Liver (tissue), 8 donors: ENCODE measurements at regions not wholly inside any gene's neighbourhood (a gene's known extent, or its start where the extent isn't known, plus 50 kb on each side); places are given as distances from the start of the nearest gene placed in this dataset.

Experiments used
- DNase-seq: peaks from one replicate; pipeline ENCODE4 v3.0.0-alpha.2; 2017; ENCODE audit warnings: low spot score
- H3K27ac ChIP-seq, 2 donors: one replicate each; pipeline ENCODE4 v1.7.0; 2013; ENCODE audit warnings: inconsistent platforms in 2 of 2, low read length in 2 of 2, control low read depth in 1 of 2, low read depth in 1 of 2, mild to moderate bottlenecking in 1 of 2
- H3K27me3 ChIP-seq, 4 donors: one replicate each; pipeline versions ENCODE4 v1.6.1 to v1.7.0; 2013; ENCODE audit warnings: low read length in 3 of 4, inconsistent platforms in 1 of 4, mild to moderate bottlenecking in 1 of 4, moderate library complexity in 1 of 4; ENCODE audit not compliant: control insufficient read depth in 4 of 4, insufficient read depth in 4 of 4
- H3K36me3 ChIP-seq, 4 donors: one replicate each; pipeline versions ENCODE4 v1.6.1 to v1.7.0; 2013; ENCODE audit warnings: low read length in 3 of 4, mild to moderate bottlenecking in 3 of 4, low read depth in 1 of 4, moderate library complexity in 1 of 4; ENCODE audit not compliant: control insufficient read depth in 4 of 4, insufficient read depth in 3 of 4
- H3K4me1 ChIP-seq, 4 donors: one replicate each; pipeline versions ENCODE4 v1.6.1 to v1.7.0; 2013; ENCODE audit warnings: low read length in 3 of 4, mild to moderate bottlenecking in 3 of 4, moderate library complexity in 1 of 4; ENCODE audit not compliant: control insufficient read depth in 4 of 4, insufficient read depth in 4 of 4
- H3K4me3 ChIP-seq, 3 donors: one replicate each; pipeline versions ENCODE4 v1.6.1 to v1.7.0; 2013; ENCODE audit warnings: low read length in 3 of 3, control low read depth in 1 of 3, low read depth in 1 of 3, mild to moderate bottlenecking in 1 of 3
- H3K9ac ChIP-seq, 2 donors: one replicate each; pipeline ENCODE4 v1.7.0; 2013; ENCODE audit warnings: low read length in 2 of 2, mild to moderate bottlenecking in 2 of 2, moderate library complexity in 2 of 2, control low read depth in 1 of 2, low read depth in 1 of 2
- H3K9me3 ChIP-seq, 4 donors: one replicate each; pipeline versions ENCODE4 v1.6.1 to v1.7.0; 2013; ENCODE audit warnings: low read length in 3 of 4; ENCODE audit not compliant: control insufficient read depth in 4 of 4
- CTCF ChIP-seq: fragments of 150-350 bp; IDR thresholded peaks from 2 replicates; pipeline ENCODE4 v1.5.1; 2017; ENCODE audit warnings: improper control_type of control experiment, low read depth, low read length; ENCODE audit not compliant: missing input control
- EGR1 ChIP-seq, 2 donors: IDR thresholded peaks; 2 replicates each; pipeline ENCODE4 v1.6.1; 2016 to 2018; ENCODE audit warnings: antibody characterized with exemption in 2 of 2, low read depth in 2 of 2
- FOXA1 ChIP-seq: IDR thresholded peaks from 2 replicates; pipeline ENCODE4 v1.6.1; 2016; ENCODE audit warnings: antibody characterized with exemption
- FOXA2 ChIP-seq: IDR thresholded peaks from 2 replicates; pipeline ENCODE4 v1.6.1; 2016; ENCODE audit warnings: antibody characterized with exemption
- GABPA ChIP-seq, 2 donors: IDR thresholded peaks in 1 of 2; conservative IDR thresholded peaks in 1 of 2; 2 replicates each; pipeline ENCODE4 v1.6.1; 2016; ENCODE audit warnings: antibody characterized with exemption in 2 of 2, mild to moderate bottlenecking in 1 of 2, moderate library complexity in 1 of 2
- HNF4A ChIP-seq, 2 donors: conservative IDR thresholded peaks; 2 replicates each; pipeline ENCODE4 v1.6.1; 2016; ENCODE audit warnings: antibody characterized with exemption in 2 of 2, mild to moderate bottlenecking in 2 of 2
- HNF4G ChIP-seq: IDR thresholded peaks from 2 replicates; pipeline ENCODE4 v1.6.1; 2016; ENCODE audit warnings: antibody characterized with exemption
- JUND ChIP-seq, 2 donors: IDR thresholded peaks; 2 replicates each; pipeline ENCODE4 v1.6.1; 2016; ENCODE audit warnings: antibody characterized with exemption in 2 of 2
- RAD21 ChIP-seq, 2 donors: IDR thresholded peaks; 2 replicates each; pipeline ENCODE4 v1.6.1; 2016; ENCODE audit warnings: antibody characterized with exemption in 2 of 2, mild to moderate bottlenecking in 2 of 2
- REST ChIP-seq: IDR thresholded peaks from 2 replicates; pipeline ENCODE4 v1.6.1; 2016; ENCODE audit warnings: antibody characterized with exemption, mild to moderate bottlenecking
- SP1 ChIP-seq: IDR thresholded peaks from 2 replicates; pipeline ENCODE4 v1.6.1; 2018; ENCODE audit warnings: antibody characterized with exemption, mild to moderate bottlenecking
- TAF1 ChIP-seq: conservative IDR thresholded peaks from 2 replicates; pipeline ENCODE4 v1.6.1; 2016; ENCODE audit warnings: antibody characterized with exemption, mild to moderate bottlenecking
- WGBS: extraction: QIAGEN DNeasy Blood & Tissue Kit; methylation state at CpG from one replicate; pipeline ENCODE4 v1.1.7; 2013; 5-methylcytosine and 5-hydroxymethylcytosine counted together
- TF ChIP-seq, protein P1 (sequence below): IDR thresholded peaks from 2 replicates; pipeline ENCODE4 v1.6.1; 2016; ENCODE audit warnings: antibody characterized with exemption
- donor health status: healthy.
- donor health status: healthy.
- donor health status: healthy.
- donor health status: healthy.
- donor health status: healthy.

- no peak for TF ChIP-seq CTCF
- no peak for TF ChIP-seq HNF4A (conservative IDR thresholded peaks at IDR 0.05)
Observed at GRCh38 chr4:103778221-103778620, 58.4 kb upstream of the TACR3 start (continued).

DNA sequence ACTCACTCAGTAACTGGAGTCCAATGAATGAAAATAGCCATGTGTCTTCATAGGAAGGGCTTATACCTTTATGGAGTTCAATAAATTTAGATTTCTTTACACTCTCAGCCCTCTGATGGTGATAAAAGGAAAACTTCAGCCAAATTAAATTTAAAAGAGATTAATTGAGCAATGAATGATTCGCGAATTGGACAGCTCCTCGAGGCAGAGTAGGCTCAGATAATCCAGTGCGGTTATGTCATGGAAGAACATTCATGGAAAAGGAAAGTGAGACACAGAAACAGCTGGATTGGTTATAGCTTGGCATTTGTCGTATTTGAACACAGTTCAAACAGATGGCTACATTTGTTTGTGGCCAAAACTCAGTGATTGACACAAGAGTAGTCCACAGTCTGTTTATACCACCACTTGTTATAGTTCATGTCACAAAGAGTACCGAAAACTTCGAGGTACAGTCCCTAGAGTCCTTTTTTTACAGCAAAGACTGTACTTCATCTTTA, 54.6 kb upstream of the TACR3 start:
- Histone ChIP-seq H3K27me3 (no peaks in the 10 kb centered on the region), H3K9ac (no peak overlapping the region), H3K9me3 (no peaks in the 10 kb centered on the region), H3K27ac (no peak overlapping the region), H3K4me3 (no peak overlapping the region), H3K36me3 (no peaks in the 10 kb centered on the region), H3K4me1 (no peaks in the 10 kb centered on the region)
- 60% methylated on average over 7 of the region's 7 CpGs for WGBS
- no peak for TF ChIP-seq FOXA1
- no peak for TF ChIP-seq RAD21 (IDR thresholded peaks at IDR 0.05)
- TF ChIP-seq GABPA (IDR thresholded peaks at IDR 0.05 in 1 of 2, conservative IDR thresholded peaks at IDR 0.05 in 1 of 2), result no peak
- TF ChIP-seq, protein P1, sequence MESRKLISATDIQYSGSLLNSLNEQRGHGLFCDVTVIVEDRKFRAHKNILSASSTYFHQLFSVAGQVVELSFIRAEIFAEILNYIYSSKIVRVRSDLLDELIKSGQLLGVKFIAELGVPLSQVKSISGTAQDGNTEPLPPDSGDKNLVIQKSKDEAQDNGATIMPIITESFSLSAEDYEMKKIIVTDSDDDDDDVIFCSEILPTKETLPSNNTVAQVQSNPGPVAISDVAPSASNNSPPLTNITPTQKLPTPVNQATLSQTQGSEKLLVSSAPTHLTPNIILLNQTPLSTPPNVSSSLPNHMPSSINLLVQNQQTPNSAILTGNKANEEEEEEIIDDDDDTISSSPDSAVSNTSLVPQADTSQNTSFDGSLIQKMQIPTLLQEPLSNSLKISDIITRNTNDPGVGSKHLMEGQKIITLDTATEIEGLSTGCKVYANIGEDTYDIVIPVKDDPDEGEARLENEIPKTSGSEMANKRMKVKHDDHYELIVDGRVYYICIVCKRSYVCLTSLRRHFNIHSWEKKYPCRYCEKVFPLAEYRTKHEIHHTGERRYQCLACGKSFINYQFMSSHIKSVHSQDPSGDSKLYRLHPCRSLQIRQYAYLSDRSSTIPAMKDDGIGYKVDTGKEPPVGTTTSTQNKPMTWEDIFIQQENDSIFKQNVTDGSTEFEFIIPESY, result no peak
- TF ChIP-seq REST, result no peak
- TF ChIP-seq JUND (IDR thresholded peaks at IDR 0.05), result no peak
- no peak for TF ChIP-seq CTCF
- no peak for TF ChIP-seq TAF1
- TF ChIP-seq FOXA2, result no peak
- no peak for TF ChIP-seq SP1
- no peak for TF ChIP-seq HNF4G
- TF ChIP-seq HNF4A (conservative IDR thresholded peaks at IDR 0.05), result no peak
- TF ChIP-seq EGR1 (IDR thresholded peaks at IDR 0.05; ENCODE audit: low read depth in 2 of 2), result no peak
- no peak for DNase-seq
